ENCODE measurements at regions not wholly inside any gene's neighbourhood (a gene's known extent, or its start where the extent isn't known, plus 50 kb on each side); places are given as distances from the start of the nearest gene placed in this dataset.
A peak's percentile ranks its signal among the peaks of the same experiment; 100 is the strongest.

DNA sequence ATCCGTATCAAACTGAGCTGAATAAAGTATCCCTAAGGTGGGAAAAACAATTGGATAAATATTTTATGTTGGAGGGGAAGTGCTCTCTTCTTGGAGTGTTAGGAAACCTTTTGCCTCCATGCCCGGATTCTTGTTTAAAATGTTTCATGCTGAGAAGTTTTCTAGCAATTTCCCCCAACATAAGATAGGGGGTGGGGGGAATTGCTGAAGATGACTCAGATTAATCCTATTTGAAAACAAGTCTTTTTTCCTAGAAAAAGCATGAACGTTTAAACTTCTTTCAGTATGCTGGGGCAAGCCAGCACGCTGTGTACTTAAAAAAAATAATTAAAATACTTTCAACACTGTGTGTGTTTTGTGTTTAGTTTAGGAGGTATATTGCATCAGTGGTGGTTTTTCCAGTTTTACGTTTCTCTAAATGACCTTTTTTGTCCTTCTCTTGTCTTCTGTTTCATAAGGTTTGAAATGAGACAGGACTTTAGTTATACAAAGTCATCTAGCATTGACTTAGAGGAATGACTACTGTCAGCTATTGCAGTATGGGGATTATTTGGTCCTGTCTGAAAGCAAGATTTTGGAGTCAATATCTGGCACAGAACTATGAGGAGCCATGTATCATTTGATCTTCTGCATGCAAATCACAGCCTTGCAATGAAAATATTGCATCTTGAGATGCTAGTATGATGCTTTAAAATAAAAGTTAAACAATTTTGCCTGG, 295.9 kb downstream of the GATA3 start:
- Histone ChIP-seq H3K27ac (no peak overlapping the region), H3K27me3 (no peaks in the 10 kb centered on the region), H3K36me3 (no peaks in the 10 kb centered on the region), H3K4me3 (no peak overlapping the region), H3K4me1 (ENCODE audit: low read depth) (peaks cover 23% of the 10 kb centered on the region), H3K9me3 (ENCODE audit: low read depth) (no peaks in the 10 kb centered on the region)
- DNase-seq (ENCODE audit: low read depth in 1 of 2, low spot score in 1 of 2) = peak in 1 of 2 donors; percentile 18
- TF ChIP-seq CTCF (IDR thresholded peaks at IDR 0.05; ENCODE audit: low read depth, low read length) = no peak

DNA sequence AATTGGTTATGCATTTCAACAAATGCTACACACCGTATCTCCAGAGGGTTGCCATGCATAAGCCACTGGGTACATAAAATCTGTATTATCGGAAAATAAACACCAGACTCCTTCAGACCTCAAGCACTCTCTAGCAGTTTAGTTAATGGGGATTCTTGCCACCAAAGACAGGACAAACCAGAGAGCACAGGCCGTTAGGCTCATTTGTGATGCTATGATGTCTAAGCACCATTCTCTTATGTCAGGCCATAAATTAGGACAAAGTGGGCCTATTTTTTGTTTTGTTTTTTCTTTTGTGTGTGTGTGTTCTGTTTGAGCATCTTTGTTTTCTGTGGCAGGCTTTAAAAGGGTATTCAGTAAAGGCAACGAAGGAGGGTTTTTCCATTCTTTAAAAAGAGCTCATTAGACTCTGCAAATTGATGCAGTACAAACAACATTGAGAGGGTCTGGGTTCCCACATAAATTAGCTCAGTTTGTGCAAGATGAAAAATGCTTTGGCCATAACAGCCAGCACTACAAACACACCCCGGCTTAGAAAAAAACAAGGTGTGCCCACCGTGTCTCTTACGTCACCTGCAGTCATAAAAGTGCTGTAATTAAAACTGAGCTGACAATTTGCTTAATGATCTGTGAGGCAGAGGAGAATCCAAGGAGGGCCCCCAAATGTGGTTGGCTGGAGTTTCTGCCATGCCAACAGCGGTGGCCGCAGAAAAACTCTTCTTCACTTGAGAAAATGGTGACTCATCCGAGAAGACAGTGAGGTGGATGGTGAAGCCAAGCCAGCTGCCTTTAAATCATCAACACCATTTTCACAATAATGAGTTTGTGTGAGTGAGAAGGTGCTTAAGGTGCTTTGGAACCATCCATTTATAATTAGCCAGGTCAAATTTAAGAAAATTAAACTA, 297.9 kb downstream of the GATA3 start:
- Histone ChIP-seq H3K4me1 (ENCODE audit: low read depth) (peaks cover 43% of the 10 kb centered on the region), H3K36me3 (no peaks in the 10 kb centered on the region), H3K4me3 (no peak overlapping the region), H3K27me3 (no peaks in the 10 kb centered on the region), H3K27ac (no peak overlapping the region), H3K9me3 (ENCODE audit: low read depth) (no peaks in the 10 kb centered on the region)
- no peak for DNase-seq (ENCODE audit: low read depth in 1 of 2, low spot score in 1 of 2)
- TF ChIP-seq CTCF (IDR thresholded peaks at IDR 0.05; ENCODE audit: low read depth, low read length) = no peak

- H3K27me3 ChIP-seq = no peaks in the 10 kb centered on the region
- peak overlapping the region; percentile 11 for H3K27ac ChIP-seq
- H3K4me1 ChIP-seq (ENCODE audit: low read depth) = peaks cover 41% of the 10 kb centered on the region
- no peak overlapping the region for H3K4me3 ChIP-seq
- TF ChIP-seq CTCF (IDR thresholded peaks at IDR 0.05; ENCODE audit: low read depth, low read length) = no peak
- no peak for DNase-seq (ENCODE audit: low read depth in 1 of 2, low spot score in 1 of 2)
- no peaks in the 10 kb centered on the region for H3K36me3 ChIP-seq
- no peaks in the 10 kb centered on the region for H3K9me3 ChIP-seq (ENCODE audit: low read depth)
These were observed 301.8 kb downstream of the GATA3 start for GRCh38 chr10:8356283-8356682.

- Histone ChIP-seq H3K27ac (no peak overlapping the region), H3K36me3 (no peaks in the 10 kb centered on the region), H3K4me3 (no peak overlapping the region), H3K4me1 (ENCODE audit: low read depth) (peaks cover 25% of the 10 kb centered on the region), H3K9me3 (ENCODE audit: low read depth) (no peaks in the 10 kb centered on the region), H3K27me3 (no peaks in the 10 kb centered on the region)
- no peak for DNase-seq (ENCODE audit: low read depth in 1 of 2, low spot score in 1 of 2)
- no peak for TF ChIP-seq CTCF (IDR thresholded peaks at IDR 0.05; ENCODE audit: low read depth, low read length)
These were observed 305.0 kb downstream of the GATA3 start for GRCh38 chr10:8359467-8359866.

DNA sequence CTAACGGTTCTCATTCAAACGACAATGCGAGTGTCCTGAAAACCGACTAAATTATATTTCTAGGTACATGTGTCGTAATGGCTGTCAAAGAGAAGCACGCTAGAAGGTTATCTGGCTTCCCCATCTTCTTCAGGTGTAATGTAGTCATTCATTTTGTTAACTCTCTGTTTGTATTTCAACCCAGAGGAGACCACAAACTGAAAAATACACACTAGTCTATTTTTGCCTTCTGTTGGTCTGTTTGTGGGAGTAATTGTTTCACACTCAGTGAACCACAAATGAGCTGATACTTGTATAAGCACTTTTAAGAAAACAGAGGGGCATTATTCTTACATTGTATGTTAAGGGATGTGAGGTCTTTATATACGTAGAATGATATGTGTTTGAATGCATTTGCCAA, 305.9 kb downstream of the GATA3 start:
- TF ChIP-seq CTCF (IDR thresholded peaks at IDR 0.05; ENCODE audit: low read depth, low read length) = no peak
- no peaks in the 10 kb centered on the region for H3K36me3 ChIP-seq
- H3K27me3 ChIP-seq = no peaks in the 10 kb centered on the region
- no peaks in the 10 kb centered on the region for H3K9me3 ChIP-seq (ENCODE audit: low read depth)
- DNase-seq (ENCODE audit: low read depth in 1 of 2, low spot score in 1 of 2) = no peak
- no peak overlapping the region for H3K27ac ChIP-seq
- H3K4me1 ChIP-seq (ENCODE audit: low read depth) = peaks cover 23% of the 10 kb centered on the region
- H3K4me3 ChIP-seq = no peak overlapping the region
